Neuron (in vitro differentiated cells): ENCODE measurements at regions not wholly inside any gene's neighbourhood (a gene's known extent, or its start where the extent isn't known, plus 50 kb on each side); places are given as distances from the start of the nearest gene placed in this dataset.

ENCODE experiments used
- H2AFZ ChIP-seq: one replicate; pipeline ENCODE4 v1.6.1; 2013; ENCODE audit warnings: low read depth, mild to moderate bottlenecking, inconsistent platforms, low read length, moderate library complexity
- H3K27me3 ChIP-seq: one replicate; pipeline ENCODE4 v1.6.1; 2013; ENCODE audit warnings: low read length; ENCODE audit not compliant: insufficient read depth
- H3K36me3 ChIP-seq: one replicate; pipeline ENCODE4 v1.6.1; 2013; ENCODE audit warnings: low read length; ENCODE audit not compliant: insufficient read depth
- H3K4me1 ChIP-seq: one replicate; pipeline ENCODE4 v1.6.1; 2013; ENCODE audit warnings: low read length; ENCODE audit not compliant: insufficient read depth
- H3K4me3 ChIP-seq: 2 replicates; pipeline ENCODE4 v1.5.1; 2013; ENCODE audit warnings: mild to moderate bottlenecking, low read length, moderate library complexity
- H3K9me3 ChIP-seq: one replicate; pipeline ENCODE4 v1.6.1; 2013; ENCODE audit warnings: low read length

GRCh38 chr12:87142342-87142741 lies 886.2 kb upstream of the MGAT4C start:
- H3K4me1 ChIP-seq: no peaks in the 10 kb centered on the region
- H2AFZ ChIP-seq: no peak overlapping the region

DNA sequence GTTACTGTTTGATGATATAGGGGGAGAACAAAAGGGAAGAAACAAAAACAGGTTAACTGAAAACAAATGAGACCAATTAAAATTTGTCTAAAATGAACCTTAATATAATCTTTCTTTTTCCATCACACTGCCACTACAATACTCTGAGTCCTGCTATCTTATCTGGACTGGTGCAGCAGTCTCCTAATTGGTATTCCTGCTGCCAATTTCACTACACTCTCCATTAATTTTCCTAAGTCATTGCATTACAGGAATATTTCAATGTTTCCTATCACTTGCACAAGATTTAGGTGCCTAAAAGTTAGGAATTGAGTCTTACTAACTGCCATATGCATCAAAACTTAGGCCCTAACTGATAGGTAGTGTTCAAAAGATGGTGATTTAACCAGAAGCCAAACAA lies 884.9 kb upstream of the MGAT4C start:
- peaks cover 3% of the 10 kb centered on the region for H3K9me3 ChIP-seq
- H3K4me1 ChIP-seq: no peaks in the 10 kb centered on the region
- H3K4me3 ChIP-seq: no peak overlapping the region
- no peak overlapping the region for H2AFZ ChIP-seq
- H3K27me3 ChIP-seq: no peaks in the 10 kb centered on the region
- H3K36me3 ChIP-seq: no peaks in the 10 kb centered on the region

More at GRCh38 chr12:87142342-87142741, 886.2 kb upstream of the MGAT4C start:
- Histone ChIP-seq H3K4me3 (no peak overlapping the region), H3K27me3 (no peaks in the 10 kb centered on the region), H3K36me3 (no peaks in the 10 kb centered on the region), H3K9me3 (peaks cover 3% of the 10 kb centered on the region)

GRCh38 chr12:87140262-87140661 lies 884.1 kb upstream of the MGAT4C start:
- Histone ChIP-seq H3K36me3 (no peaks in the 10 kb centered on the region), H3K9me3 (peaks cover 3% of the 10 kb centered on the region), H3K4me1 (no peaks in the 10 kb centered on the region), H3K4me3 (no peak overlapping the region), H2AFZ (no peak overlapping the region), H3K27me3 (no peaks in the 10 kb centered on the region)

- Histone ChIP-seq H3K27me3 (no peaks in the 10 kb centered on the region), H3K9me3 (peaks cover 3% of the 10 kb centered on the region), H3K36me3 (no peaks in the 10 kb centered on the region), H2AFZ (no peak overlapping the region), H3K4me3 (no peak overlapping the region), H3K4me1 (no peaks in the 10 kb centered on the region)
Observed at GRCh38 chr12:87137220-87137619, 881.0 kb upstream of the MGAT4C start.

GRCh38 chr12:87136330-87136976 lies 880.3 kb upstream of the MGAT4C start:
- no peaks in the 10 kb centered on the region for H3K4me1 ChIP-seq
- no peak overlapping the region for H3K4me3 ChIP-seq
- no peaks in the 10 kb centered on the region for H3K36me3 ChIP-seq
- no peak overlapping the region for H2AFZ ChIP-seq
- peaks cover 3% of the 10 kb centered on the region for H3K9me3 ChIP-seq
- H3K27me3 ChIP-seq: no peaks in the 10 kb centered on the region

DNA sequence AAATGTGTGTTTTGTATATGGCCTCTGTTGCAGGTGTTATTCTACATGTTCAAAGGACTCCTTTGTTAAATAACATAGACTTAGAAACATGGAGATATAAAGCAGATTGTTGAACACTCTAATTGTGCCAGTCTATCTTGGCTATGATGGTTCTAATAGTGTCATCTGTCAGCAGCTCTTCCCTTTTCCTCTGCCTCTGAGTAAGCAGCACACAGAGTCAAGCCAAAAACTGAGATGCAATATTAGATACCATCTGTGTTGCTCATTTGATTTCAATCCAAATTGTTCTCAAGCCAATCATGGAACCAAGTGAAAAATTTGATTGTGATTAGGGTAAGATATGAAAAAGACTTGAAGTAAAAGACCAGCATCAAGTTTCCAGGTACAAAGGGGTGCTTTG lies 871.1 kb upstream of the MGAT4C start:
- Histone ChIP-seq H3K4me3 (no peak overlapping the region), H3K9me3 (peaks cover 3% of the 10 kb centered on the region), H3K27me3 (no peaks in the 10 kb centered on the region), H3K36me3 (no peaks in the 10 kb centered on the region), H3K4me1 (no peaks in the 10 kb centered on the region), H2AFZ (no peak overlapping the region)

DNA sequence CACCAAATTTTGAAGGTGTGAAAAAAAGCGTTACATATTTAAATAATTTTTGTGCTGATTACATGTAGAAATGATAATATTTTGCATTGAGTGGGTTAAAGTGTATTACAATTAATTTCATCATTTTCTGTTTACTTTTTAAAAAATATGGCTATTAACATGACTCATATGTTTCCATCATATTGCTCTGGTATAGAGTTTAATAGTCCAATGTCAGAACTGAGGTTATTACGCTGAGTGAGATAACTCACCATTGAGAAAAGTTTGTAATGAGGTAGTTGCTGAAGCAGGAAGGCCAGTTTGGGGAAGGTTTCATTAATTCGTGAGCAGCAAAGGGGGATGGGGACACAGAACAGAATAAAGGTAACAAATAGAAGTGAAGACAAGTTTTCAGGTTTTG lies 865.7 kb upstream of the MGAT4C start:
- no peak overlapping the region for H3K4me3 ChIP-seq
- H3K4me1 ChIP-seq: no peaks in the 10 kb centered on the region
- no peaks in the 10 kb centered on the region for H3K27me3 ChIP-seq
- H3K9me3 ChIP-seq: peaks cover 3% of the 10 kb centered on the region
- no peaks in the 10 kb centered on the region for H3K36me3 ChIP-seq
- H2AFZ ChIP-seq: peak overlapping the region; percentile 46

DNA sequence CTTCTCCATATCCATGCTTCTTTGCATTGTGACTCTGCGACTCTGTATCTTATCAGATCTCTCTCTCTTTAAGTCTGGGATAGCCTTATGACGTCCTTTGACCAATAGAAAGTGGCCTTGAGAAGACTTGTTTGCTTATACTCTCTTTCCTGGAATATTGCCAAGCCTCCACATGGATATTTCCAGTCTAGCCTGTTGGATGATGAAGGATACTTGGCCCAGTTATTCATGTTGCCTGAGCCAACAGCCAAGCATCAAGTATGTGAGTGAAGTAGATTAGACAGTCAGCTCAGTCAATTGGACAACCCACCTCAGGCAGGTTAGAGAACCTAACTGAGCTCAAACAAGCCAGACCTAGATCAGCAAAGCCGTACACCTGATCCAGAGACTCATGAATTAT lies 864.2 kb upstream of the MGAT4C start:
- H3K36me3 ChIP-seq: no peaks in the 10 kb centered on the region
- H3K4me3 ChIP-seq: no peak overlapping the region
- peaks cover 2% of the 10 kb centered on the region for H3K4me1 ChIP-seq
- H3K27me3 ChIP-seq: no peaks in the 10 kb centered on the region
- no peak overlapping the region for H2AFZ ChIP-seq
- peaks cover 3% of the 10 kb centered on the region for H3K9me3 ChIP-seq

DNA sequence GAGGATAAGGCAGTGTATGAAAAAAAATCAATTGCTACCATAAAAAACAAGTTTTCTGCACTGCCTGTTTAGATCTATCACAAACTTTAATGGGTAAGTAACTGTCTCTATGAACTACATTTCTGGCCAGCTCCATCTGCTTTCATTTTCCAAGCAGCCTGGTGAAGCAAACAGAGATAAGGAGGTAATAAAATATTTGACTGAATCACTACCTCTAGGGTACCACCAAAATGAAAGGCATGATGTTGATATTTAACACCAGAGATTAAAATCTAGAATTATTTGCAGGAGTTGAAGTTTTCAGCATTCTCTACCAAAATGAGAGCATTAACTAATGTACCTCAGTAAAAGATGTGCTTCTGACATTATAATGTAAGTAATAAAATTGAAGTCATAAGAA lies 863.5 kb upstream of the MGAT4C start:
- no peaks in the 10 kb centered on the region for H3K36me3 ChIP-seq
- H3K27me3 ChIP-seq: no peaks in the 10 kb centered on the region
- H3K4me1 ChIP-seq: peaks cover 2% of the 10 kb centered on the region
- peaks cover 3% of the 10 kb centered on the region for H3K9me3 ChIP-seq
- H2AFZ ChIP-seq: no peak overlapping the region
- no peak overlapping the region for H3K4me3 ChIP-seq

- no peaks in the 10 kb centered on the region for H3K9me3 ChIP-seq
- no peaks in the 10 kb centered on the region for H3K27me3 ChIP-seq
- no peak overlapping the region for H2AFZ ChIP-seq
- peaks cover 2% of the 10 kb centered on the region for H3K4me1 ChIP-seq
- no peak overlapping the region for H3K4me3 ChIP-seq
- H3K36me3 ChIP-seq: no peaks in the 10 kb centered on the region
Observed at GRCh38 chr12:87117526-87117925, 861.3 kb upstream of the MGAT4C start.

- H3K27me3 ChIP-seq: no peaks in the 10 kb centered on the region
- H3K9me3 ChIP-seq: no peaks in the 10 kb centered on the region
- no peak overlapping the region for H3K4me3 ChIP-seq
- peaks cover 2% of the 10 kb centered on the region for H3K4me1 ChIP-seq
- no peak overlapping the region for H2AFZ ChIP-seq
- H3K36me3 ChIP-seq: no peaks in the 10 kb centered on the region
Observed at GRCh38 chr12:87116780-87117179, 860.6 kb upstream of the MGAT4C start.

- Histone ChIP-seq H3K27me3 (no peaks in the 10 kb centered on the region), H3K4me1 (peaks cover 14% of the 10 kb centered on the region), H2AFZ (no peak overlapping the region), H3K9me3 (no peaks in the 10 kb centered on the region), H3K4me3 (no peak overlapping the region), H3K36me3 (no peaks in the 10 kb centered on the region)
Observed at GRCh38 chr12:87112571-87113345, 856.6 kb upstream of the MGAT4C start.

DNA sequence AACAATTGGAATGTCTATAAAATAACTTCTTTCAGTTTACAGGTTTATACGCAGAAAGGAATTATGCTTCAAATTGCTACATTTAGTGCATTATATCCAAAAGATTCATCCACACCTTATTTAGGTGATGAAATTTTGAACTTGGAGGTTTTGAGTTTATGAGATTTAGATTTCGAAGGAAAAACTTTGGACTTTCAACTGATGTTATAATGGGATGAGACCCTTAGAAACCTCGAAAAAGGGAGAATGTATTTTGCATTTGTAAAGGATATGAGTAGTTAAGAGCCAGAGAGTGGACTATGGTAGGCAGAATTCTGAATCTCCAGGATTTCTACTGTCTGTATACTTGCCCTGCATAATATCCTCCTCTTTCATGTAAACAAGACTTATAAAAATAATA lies 851.6 kb upstream of the MGAT4C start:
- Histone ChIP-seq H3K27me3 (no peaks in the 10 kb centered on the region), H2AFZ (no peak overlapping the region), H3K4me3 (no peak overlapping the region), H3K36me3 (no peaks in the 10 kb centered on the region), H3K9me3 (no peaks in the 10 kb centered on the region), H3K4me1 (peaks cover 23% of the 10 kb centered on the region)
